ENCODE measurements at regions not wholly inside any gene's neighbourhood (a gene's known extent, or its start where the extent isn't known, plus 50 kb on each side); places are given as distances from the start of the nearest gene placed in this dataset.

DNA sequence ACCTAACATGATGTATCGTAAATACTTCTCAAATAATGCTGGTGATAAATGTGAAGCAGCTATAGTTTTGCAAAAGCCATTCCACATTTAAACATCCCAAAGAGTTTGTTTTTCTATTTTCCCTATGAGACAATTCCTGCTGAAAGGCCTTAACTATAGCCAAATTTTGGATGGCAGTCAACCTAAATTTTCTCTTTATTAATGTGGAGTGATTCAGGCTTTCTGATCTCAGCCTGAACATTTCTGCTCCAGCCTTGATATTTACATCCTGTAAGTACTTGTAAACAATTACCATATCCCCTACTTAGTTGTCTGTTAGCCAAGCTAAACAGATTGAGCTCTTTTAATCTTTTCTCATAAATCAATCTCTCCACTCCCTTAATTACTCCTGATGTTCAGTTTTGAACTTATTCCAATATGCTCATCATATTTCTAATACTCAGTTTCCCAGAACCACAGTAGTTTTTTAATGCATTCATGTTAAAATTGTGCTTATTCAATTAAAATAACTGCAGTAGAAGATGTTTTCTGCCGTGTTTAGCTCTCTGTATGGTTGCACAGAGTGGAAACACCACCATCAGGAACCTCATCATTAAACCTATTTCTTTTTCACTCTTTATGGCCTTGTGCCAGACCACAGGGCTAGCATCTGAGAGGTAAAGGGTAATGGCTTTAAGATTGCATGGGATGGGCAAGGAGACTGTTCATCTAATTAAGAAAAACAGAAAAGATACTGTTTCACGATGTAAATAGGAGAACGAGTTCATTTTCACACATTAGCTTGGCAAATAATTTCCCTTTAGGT is 1235.2 kb upstream of the SLC10A2 start:
- TF ChIP-seq EZH2 (IDR thresholded peaks at IDR 0.05; ENCODE audit: low read length, unreplicated experiment), result no peak
- TF ChIP-seq, protein P1, sequence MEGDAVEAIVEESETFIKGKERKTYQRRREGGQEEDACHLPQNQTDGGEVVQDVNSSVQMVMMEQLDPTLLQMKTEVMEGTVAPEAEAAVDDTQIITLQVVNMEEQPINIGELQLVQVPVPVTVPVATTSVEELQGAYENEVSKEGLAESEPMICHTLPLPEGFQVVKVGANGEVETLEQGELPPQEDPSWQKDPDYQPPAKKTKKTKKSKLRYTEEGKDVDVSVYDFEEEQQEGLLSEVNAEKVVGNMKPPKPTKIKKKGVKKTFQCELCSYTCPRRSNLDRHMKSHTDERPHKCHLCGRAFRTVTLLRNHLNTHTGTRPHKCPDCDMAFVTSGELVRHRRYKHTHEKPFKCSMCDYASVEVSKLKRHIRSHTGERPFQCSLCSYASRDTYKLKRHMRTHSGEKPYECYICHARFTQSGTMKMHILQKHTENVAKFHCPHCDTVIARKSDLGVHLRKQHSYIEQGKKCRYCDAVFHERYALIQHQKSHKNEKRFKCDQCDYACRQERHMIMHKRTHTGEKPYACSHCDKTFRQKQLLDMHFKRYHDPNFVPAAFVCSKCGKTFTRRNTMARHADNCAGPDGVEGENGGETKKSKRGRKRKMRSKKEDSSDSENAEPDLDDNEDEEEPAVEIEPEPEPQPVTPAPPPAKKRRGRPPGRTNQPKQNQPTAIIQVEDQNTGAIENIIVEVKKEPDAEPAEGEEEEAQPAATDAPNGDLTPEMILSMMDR (conservative IDR thresholded peaks at IDR 0.05; ENCODE audit: low read depth, low read length), result no peak
